HG03196 (cell line): ENCODE measurements at regions not wholly inside any gene's neighbourhood (a gene's known extent, or its start where the extent isn't known, plus 50 kb on each side); places are given as distances from the start of the nearest gene placed in this dataset.
"Not testable (repeated sequence)": the region's sequence is repeated elsewhere in the genome, so short reads cannot be mapped to it uniquely, and the experiment has no call there.

Experiments used
- ATAC-seq: cut with Tn5 transposase; IDR thresholded peaks from one replicate; pipeline ENCODE4 v1.9.1; 2021; ENCODE audit not compliant: unreplicated experiment

DNA sequence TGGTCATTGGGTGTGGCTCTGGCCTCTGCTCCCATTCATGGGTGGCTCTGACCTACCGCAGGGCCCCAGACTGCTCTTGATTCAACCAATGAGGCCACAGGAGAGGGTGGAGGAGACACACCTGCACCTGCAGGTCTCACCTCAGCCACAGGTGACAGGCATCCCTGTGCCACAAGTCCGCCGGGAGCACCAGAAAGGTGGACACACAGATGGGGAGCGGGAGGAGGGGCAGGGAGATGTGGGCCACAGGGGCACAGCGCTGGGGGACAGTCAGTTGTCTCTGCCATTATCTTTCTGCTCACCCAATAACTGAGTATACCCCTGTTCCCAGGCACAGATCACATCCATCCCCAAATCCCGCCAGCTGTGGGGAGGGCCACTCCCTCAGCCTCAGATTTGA, 189.1 kb upstream of the SALL3 start:
- ATAC-seq, result no peak

- no peak for ATAC-seq
Measured at GRCh38 chr18:78790960-78791359, 188.7 kb upstream of the SALL3 start.

- no peak for ATAC-seq
Measured at GRCh38 chr18:78792094-78792493, 187.5 kb upstream of the SALL3 start.

DNA sequence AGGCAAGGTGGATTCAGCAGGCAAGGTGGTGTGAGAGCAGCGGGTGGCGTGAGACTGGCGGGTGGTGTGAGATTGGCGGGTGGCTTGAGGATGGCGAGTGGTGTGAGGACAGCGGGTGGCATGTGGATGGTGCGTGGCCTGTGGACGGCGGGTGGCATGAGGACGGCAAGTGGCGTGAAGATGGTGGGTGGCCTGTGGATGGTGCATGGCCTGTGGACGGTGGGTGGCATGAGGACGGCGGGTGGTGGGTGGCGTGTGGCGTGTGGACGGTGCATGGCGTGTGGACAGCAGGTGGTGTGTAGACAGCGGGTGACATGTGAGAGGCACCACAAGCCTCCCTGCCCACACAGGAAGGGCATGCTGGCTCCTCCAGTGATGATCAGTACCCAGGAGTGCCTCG, 186.9 kb upstream of the SALL3 start:
- ATAC-seq, result no peak

- no peak for ATAC-seq
Measured at GRCh38 chr18:78793313-78794070, 186.1 kb upstream of the SALL3 start.

GRCh38 chr18:78794071-78794430, 185.6 kb upstream of the SALL3 start:
- ATAC-seq, result no peak

- no peak for ATAC-seq
Measured at GRCh38 chr18:78796693-78797455, 182.7 kb upstream of the SALL3 start.

DNA sequence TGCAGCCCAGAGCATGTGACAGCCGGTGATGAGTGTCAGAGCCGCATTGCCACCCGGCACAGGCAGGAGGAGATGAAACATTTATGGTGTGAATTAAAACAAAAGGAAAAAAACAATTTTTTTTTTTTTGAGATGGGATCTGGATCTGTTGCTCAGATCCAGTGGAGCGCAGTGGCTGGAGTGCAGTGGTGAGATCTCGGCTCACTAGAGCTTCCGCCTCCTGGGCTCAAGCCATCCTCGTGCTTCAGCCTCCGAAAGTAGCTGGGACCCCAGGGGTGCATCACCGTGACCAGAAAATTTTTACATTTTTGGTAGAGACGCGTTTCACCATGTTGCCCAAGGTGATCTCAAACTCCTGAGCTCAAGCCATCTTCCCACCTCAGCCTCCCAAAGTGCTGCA, 182.1 kb upstream of the SALL3 start:
- no peak for ATAC-seq

GRCh38 chr18:78798402-78799175, 181.0 kb upstream of the SALL3 start:
- ATAC-seq, result no peak

- no peak for ATAC-seq
Measured at GRCh38 chr18:78799382-78800089, 180.1 kb upstream of the SALL3 start.

- ATAC-seq, result not testable (repeated sequence)
Measured at GRCh38 chr18:78800102-78800851, 179.3 kb upstream of the SALL3 start.

GRCh38 chr18:78801011-78801410, 178.6 kb upstream of the SALL3 start:
- ATAC-seq, result no peak

- no peak for ATAC-seq
Measured at GRCh38 chr18:78803104-78803503, 176.5 kb upstream of the SALL3 start.

DNA sequence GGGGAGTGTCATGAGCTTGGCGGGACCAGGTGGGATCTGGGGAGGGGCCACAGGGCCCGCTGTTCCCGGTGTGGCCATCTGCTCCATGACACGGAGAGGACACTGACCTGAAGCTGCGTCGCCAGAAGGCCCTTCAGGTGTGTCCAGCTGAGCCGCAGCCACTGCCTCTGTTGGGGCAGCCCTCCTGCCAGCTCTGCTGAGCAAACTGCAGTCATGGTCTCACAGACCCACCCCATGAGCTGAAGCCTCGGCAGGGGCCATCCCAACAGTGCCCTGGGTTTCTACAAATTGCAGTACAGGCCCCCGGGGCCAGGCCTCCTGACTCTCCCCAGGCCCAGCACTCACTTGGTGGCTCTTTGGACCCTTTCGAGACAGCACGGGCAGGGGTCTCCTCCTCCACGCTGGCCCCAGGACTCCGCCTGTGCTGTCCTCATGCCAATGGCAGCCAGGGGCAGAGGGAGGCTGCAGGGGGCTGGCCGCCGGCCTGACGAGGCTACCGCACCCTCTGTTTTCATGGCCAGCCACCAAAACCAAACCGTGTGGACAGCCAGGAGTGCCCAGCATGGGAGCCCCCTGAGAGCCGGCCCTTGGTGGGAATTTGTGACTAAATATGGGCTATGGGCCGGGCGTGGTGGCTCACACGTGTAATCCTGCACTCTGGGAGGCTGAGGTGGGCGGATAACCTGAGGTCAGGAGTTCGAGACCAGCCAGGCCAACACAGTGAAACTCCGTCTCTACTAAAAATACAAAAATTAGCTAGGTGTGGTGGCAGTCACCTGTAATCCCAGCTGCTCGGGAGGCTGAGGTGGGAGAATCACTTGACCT, 175.2 kb upstream of the SALL3 start:
- no peak for ATAC-seq

GRCh38 chr18:78805840-78806239, 173.8 kb upstream of the SALL3 start:
- no peak for ATAC-seq

DNA sequence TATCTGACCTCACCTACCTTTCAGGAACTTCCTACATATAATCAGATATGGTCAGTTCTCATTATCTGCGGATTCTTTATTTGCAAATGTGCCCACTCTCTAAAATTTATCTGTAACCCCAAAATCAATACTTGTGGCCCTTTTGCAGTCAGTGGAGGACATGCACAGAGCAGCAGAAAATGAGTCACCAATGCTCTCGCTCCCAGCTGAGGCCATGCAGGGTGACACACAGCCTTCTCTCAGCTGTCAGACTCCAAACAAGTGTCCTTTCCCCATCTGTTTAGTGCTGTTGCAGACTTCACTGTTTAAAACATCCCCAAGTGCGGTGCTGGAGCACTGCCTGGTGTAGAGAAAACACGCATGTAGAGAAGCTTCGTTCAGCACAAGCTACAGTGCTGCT, 171.9 kb upstream of the SALL3 start:
- no peak for ATAC-seq

DNA sequence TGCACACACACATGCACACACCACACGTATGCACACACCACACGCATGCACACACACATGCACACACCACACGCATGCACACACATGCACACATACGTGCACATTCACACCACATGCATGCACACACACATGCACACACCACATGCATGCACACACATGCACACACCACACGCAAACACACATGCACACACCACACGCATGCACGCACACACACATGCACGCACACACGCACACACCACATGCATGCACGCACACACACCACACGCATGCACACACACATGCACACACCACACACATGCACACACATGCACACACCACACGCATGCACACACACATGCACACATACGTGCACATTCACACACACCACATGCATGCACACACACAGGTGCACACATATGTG, 169.8 kb upstream of the SALL3 start:
- no peak for ATAC-seq

DNA sequence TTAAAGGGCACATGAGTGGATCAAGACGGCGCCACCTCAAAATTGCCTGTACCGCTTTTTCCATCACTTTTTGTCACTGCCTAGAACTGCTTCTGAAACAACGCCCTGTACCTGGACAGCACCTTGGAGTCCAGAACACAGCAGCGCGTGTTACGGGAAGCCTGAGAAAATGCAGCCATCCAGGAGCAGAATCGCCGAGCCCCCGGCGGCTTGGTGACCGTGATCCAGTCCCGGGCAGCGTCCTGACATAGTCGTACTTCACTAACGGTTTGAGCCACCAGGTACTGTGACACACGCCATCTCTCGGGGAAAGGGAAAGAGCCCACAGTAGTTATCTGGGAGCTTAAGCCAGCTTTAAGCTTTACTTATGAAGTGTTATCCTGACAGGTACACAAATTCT, 168.9 kb upstream of the SALL3 start:
- ATAC-seq, result no peak

DNA sequence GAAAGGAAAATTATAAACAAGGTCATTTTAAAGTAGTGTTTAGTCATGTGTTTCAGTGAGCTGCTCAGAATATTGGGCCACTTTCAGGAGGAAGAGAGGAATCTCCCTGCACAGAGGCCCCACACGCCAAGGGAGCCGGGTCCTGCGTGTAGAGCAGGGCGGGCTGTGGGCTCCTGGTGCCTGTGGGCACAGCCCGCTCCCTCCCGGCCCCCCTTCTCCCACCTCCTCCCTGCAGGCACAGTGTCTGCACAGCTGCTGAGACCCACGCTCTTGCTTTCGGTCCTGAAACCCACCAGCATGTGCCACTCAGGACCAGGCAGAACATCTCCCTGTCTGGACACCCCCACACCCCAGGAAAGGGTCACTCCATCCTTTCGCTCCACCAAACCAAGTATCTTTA, 167.6 kb upstream of the SALL3 start:
- no peak for ATAC-seq

DNA sequence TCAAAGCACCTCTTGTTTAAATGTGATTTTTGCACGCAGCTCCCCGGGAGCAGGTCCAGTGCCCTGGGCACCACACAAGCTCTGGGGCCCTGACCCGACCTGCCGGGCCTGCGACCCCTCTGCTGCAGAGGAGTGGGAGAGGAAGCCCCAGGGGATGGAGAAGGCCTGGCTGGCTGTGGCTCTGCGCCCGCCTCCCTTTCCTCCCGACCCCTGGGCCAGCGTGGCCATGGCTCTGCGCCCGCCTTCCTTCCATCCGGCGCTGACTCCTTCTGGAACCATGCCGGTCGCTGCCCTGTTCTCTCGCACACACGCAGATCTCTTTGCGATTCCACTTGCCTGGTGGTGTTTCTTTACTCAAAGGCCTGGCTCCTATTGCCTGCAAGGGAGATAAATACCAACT, 166.5 kb upstream of the SALL3 start:
- no peak for ATAC-seq
